Stimulated activated CD4-positive, alpha-beta T cell treated with anti-CD3 and anti-CD28 coated beads, Interleukin-4, amount 100 ng/mL, for 48 hours (primary cell): ENCODE measurements at regions not wholly inside any gene's neighbourhood (a gene's known extent, or its start where the extent isn't known, plus 50 kb on each side); places are given as distances from the start of the nearest gene placed in this dataset.

Experiments
- DNase-seq, 2 donors: peaks; one replicate each; pipeline ENCODE4 v3.0.0-alpha.2; 2020; ENCODE audit warnings: low read depth in 2 of 2

GRCh38 chr5:167783145-167783817 lies 508.2 kb upstream of the WWC1 start:
- DNase-seq = no peak

GRCh38 chr5:167785106-167785505 lies 506.3 kb upstream of the WWC1 start:
- no peak for DNase-seq

DNA sequence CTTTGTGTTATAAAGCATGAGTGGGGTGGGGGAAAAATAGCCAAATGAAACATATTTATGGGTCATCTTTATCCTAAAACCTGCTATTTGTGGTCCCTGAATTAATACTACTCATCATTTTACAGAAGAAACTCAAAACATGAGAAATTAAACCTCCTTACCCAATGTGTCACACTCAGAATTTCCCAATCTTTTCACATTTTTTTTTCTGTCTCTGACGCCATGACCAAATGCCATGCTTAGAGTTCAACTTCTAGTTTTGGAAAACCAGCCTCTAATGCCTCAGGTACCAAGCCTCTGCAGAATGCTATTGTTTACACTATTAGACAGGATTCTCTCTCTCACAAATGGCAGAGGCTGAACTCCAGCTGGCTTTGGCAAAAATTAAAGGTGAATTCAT lies 505.5 kb upstream of the WWC1 start:
- DNase-seq = no peak

DNA sequence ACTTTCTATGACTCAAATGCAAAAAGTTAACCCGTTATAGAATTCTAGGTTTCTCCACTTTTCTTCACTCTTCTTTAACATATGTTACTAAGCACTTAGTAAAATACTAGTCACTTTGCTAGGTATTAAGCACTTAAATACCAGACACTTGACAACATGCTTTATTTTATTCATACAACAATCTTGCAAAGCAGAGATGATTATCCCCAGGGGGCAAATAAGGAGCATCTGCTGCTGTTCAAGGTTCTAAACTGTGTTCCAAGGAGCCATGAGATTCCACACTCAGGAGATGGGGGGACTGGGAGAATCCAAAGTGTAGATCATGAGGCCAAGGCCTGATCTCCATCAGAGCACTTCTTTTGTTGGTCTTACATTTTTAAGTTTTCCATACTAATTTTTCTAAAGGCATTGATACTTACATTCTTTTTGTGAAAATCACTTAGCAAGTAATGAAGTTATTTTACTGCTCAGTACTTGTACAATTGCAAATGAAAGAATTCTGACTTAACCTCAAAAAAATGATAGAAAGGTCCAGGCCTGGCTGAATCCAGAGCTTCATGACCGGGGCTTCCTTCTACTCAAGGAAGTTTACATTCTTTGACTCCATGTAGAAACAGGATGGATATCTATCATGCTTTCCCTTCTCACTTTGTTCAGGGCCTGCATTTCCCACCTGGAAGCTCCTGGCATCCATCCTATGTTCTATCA lies 504.4 kb upstream of the WWC1 start:
- DNase-seq = no peak

- DNase-seq = no peak
Measured at GRCh38 chr5:167790045-167790444, 501.4 kb upstream of the WWC1 start.

DNA sequence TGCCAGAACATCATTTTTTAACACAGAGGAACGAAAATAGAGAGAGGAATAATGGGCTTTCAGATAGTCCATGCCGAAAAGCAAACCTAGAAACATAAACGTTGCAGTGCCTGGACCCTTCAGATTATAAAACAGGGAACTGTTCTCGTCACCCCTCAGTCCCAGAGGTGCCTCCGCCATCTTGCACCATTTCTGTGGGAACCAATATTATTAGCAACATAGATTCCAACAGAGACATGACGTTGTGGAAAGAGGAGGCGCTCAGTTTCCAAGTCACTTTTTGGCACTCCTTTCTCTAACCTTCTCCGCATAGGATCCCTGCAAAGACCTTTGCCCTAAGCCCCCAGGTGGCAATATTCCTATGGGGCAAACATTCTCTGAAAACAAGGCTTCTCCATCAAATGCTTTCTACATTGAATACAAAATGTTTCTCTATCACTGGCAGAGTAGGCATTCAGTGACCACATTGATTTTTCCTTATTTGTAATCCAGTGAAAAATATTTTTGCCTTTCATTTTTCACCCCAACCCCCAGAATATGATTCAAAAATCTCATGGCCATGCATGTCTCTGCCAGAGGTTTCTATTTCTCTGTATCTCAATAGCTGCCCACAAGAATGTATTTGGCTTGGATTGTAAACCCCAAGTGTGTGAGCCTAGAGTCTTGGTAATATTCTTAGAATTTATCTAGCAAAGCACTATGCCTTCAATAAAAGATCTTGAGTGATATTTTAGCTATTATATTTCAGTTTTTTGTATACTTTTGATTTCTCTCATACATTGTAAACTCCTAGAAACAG lies 500.8 kb upstream of the WWC1 start:
- no peak for DNase-seq

- DNase-seq = no peak
Measured at GRCh38 chr5:167792514-167792913, 498.9 kb upstream of the WWC1 start.

DNA sequence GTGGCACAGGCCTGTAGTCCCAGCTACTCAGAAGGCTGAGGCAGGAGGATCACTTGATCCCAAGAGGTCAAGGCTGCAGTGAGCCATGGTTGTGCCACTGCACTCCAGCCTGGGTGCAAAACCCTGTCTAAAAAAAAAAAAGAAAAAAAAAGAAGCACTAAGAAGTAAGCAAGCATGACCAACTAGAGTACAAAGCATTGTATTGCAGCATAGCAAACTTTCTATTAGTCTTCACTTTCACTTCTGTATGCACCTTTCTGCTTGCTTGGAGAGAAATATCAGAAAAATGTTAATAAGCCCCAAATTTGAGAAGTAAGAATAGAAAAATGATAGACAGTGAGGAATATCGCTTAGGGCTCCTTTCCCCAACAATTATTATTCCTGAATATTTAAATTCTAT lies 497.7 kb upstream of the WWC1 start:
- no peak for DNase-seq

- no peak for DNase-seq
Measured at GRCh38 chr5:167794121-167794520, 497.3 kb upstream of the WWC1 start.

- DNase-seq = no peak
Measured at GRCh38 chr5:167796672-167797071, 494.8 kb upstream of the WWC1 start.

DNA sequence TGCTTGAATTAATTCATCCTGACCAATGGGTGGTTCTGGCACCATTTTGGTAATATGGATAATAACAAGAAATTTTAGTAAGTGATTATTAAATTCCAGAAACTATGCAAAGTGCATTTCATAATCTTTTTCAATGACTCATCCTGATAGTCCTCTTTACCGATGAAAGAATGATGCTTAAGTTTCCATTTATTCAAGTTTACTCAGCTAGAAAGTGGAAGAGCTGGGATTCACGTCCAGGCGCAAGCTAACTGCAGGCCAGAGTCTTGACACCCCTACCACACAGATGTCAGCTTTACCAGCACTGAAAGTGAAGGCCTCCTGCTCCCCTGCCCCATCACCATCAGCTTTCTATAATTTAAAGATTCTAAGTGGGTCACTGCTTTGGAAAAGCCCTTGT lies 493.5 kb upstream of the WWC1 start:
- DNase-seq = no peak

DNA sequence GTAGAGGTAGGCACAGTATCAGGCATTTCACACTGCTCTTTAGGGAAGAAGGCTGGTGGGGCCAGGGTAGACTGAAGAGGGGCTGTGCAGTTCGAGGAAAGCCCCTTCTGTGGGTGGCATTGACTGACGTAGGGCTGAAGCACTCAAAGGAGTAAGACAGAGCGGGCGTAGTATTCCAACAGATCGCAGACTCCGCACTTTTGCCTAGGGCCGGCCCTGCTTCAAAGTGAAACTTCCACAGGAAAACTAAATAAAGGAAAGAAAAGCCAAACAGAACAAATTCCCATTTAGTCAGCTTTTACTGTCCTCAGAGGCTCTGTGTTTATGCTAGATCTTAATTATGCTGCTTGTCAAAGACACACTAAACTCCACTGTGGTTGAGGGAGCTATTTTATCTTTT lies 493.0 kb upstream of the WWC1 start:
- DNase-seq = no peak

DNA sequence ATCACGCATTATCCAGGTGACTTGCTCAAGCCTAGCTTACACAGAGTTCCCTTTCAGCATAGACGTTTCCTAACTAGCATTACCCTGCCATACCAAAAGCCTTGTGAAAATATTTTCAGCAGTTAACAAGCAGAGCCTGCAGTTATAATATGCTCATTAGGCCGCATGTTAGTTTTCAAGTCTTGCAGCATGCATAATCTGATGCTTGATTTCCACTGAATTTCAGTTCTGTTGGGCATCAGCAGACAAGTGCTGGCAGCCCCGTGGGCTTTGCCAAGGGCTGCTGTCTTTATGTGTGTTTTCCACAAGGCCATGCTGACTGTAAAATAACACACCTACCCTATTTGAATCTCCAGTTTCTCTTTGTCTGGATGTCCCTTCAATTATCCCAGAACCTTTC lies 491.0 kb upstream of the WWC1 start:
- DNase-seq = no peak

DNA sequence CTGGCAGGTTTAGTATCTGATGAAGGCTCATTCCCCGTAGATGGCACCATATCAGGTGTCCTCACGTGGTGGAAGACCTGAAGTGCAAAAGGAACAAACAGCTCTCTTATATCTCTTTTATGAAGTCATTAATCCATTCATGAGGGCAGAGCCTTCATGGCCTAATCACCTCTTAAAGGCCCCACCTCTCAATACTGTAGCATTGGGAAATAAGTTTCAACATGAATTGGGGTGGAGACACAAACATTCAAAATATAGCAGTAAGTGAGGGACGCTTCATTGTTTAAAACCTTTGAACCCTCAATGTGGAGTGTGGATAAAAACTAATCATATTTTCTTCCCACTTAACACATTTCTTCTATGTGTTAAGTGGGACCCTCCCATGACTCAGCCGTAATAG lies 489.4 kb upstream of the WWC1 start:
- DNase-seq = no peak

GRCh38 chr5:167802755-167803431 lies 488.6 kb upstream of the WWC1 start:
- no peak for DNase-seq

- no peak for DNase-seq
Measured at GRCh38 chr5:167804512-167805220, 486.8 kb upstream of the WWC1 start.

GRCh38 chr5:167810573-167810972 lies 480.9 kb upstream of the WWC1 start:
- no peak for DNase-seq

- DNase-seq = no peak
Measured at GRCh38 chr5:167812871-167813270, 478.6 kb upstream of the WWC1 start.

GRCh38 chr5:167813389-167813788 lies 478.1 kb upstream of the WWC1 start:
- DNase-seq = no peak

DNA sequence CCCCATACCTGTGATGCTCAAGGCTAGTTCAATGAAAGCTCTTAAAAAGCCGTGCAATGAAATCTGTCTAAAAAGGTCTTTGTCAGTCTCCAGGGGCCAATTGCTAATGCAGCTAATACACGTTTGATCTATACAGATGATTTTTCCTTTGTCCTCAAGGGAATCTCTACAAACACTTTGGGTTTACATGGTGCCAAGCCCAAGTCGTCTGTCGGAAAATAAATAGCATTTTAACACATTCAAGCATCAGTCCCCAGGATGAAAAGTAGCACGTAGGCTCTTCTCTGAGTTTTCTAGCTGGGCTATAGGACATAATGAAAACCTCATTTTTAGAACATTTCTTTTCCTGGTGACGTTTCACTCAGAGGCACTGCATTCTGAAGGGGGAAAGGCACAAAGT lies 477.4 kb upstream of the WWC1 start:
- DNase-seq = no peak

GRCh38 chr5:167814828-167815227 lies 476.6 kb upstream of the WWC1 start:
- no peak for DNase-seq

DNA sequence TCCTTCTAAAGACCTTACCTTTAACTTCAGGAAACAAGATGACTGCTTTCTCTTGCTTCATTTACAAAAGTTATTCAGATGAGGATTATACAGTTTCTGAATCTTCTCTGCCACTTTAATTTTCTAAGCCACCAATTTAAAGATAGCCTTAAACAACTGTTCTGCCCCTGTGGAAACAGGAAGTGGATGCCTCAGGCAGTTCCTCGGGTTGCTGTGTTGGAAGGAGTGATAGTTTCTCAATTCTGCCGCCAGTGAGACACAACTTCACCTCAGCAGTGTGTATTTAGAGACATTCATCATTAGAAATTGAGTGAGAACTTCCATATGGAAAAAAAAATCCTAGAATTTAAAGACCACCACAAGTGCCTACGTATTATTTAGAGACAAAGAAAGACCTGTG lies 475.1 kb upstream of the WWC1 start:
- no peak for DNase-seq
